GF-D8 (cell line): ENCODE measurements at regions not wholly inside any gene's neighbourhood (a gene's known extent, or its start where the extent isn't known, plus 50 kb on each side); places are given as distances from the start of the nearest gene placed in this dataset.

Experiments
- DNase-seq: peaks from one replicate; lab custom pipeline; 2025; lab: John Stamatoyannopoulos, UW

DNA sequence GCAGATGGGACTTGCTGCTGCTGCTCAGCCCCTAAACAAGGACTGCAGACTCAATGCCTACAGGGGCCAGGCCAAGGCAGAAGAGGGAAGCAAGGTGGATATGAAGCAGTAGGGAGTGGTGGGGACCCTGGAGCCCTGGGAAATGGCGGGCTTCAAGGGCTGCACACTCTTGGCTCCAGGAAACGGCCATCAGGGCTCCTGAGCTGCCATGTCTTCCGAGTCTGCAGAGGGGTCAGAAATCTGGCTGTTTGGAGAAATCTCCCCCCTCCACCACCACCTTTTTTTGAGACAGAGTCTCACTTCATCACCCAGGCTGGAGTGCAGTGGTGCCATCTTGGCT lies 169.1 kb downstream of the KATNIP start:
- DNase-seq = no peak

GRCh38 chr16:27720731-27721530 lies 171.0 kb downstream of the KATNIP start:
- no peak for DNase-seq

DNA sequence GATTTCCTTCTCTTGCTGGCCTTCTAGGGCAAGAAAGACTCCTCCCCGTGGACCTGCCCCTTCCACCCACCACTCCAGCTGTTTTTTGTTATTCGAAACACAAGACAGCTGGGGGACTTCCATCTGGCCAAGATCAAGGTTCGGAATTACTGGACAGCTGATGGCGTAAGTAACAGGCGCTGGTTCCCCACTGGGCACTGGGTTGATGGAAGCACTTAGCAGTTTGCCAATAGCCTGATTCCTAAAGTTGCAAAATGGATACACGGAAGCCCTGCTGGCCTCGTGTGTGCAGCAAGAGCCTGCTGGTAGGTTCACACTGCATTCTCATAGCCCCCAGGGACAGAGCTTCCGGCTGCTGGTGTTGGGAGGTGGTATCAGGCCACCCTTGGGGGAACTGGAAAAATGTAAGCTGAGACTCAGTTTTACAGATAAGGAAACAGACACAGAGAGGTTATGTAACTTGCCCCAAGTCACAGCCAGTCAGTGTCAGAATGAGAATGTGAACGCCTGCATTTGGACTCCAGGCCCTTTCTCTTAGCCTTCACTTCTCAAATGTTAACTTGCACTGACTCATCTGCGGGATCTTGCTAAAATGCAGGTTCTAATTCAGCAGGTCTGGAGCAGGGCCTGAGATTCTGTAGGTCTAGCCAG lies 171.7 kb downstream of the KATNIP start:
- peak; percentile 76 for DNase-seq

GRCh38 chr16:27722207-27722606 lies 172.3 kb downstream of the KATNIP start:
- DNase-seq = no peak

- no peak for DNase-seq
Observed at GRCh38 chr16:27722892-27723450, 173.0 kb downstream of the KATNIP start.

DNA sequence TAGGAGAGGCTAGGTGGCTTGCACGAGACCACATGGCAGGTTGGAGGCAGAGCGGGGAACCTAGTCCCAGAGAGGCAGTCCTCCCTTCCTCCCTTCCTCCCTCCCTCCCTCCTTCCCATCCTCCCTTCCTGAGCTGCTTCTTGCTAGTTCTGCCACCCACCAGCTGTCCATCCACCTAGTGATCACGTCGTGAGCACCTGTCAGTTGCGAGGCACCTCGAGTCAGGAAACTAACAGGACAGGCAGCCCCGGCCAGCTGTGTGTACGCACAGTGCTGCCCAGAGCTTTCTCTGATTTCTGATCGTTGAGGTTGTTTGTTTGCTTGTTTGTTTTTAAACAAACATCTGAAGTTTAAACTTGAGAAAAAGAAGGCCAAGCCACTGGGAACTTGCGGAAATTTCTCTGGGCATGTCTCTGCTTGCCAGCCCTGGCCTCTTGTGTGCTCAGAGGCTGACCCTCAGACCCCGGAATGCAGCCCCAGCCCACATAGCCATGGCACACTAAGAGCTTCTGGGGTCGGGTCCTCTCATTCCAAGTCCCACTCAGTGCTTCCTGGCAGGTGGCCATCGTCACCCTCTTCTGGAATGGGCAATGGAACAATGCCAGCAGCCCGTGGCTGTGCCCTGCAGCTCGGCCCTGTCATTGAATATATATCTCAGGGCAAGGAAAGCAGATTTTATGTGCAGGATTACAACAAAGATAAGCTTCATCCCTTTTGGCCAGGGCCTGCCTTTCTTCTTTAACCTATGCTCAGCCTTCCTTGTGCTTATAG lies 174.0 kb downstream of the KATNIP start:
- no peak for DNase-seq

- DNase-seq = peak; percentile 4
Observed at GRCh38 chr16:27724482-27725235, 174.7 kb downstream of the KATNIP start.

DNA sequence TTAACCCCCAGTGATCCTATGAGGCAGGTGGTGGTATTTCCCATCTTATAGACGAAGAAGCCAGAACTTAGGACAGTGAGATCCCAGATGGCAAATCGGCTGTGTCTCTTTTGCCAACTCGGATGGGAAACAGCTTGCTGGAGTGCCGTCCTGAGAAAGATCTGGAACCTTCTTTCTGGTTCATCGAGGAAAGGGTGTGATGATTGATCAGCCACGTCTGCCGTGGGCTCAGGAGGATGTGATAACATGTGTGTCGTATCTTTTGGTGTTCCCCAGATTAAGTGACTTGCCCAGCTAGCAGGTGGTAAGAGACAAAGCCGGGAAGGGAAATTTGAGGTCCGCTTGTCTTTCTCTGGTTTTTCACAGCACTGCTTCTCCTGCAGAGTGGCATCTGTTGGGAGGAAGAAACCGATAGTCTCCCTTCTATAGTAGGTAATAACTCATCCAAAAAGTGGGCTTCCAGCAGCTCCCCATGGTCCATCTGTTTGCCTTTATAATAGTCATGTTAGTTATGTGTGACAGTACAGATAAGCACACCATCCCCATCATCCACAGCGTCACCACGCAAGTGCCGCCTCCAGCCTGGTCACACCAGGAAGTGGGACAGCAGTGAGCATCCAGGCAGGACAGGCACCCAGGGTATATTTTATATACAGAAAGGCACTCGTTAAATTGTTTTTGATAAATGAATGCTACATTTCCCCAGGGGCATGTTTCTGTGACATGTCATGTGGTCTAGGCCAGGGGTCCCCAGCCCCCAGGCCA lies 175.5 kb downstream of the KATNIP start:
- no peak for DNase-seq

DNA sequence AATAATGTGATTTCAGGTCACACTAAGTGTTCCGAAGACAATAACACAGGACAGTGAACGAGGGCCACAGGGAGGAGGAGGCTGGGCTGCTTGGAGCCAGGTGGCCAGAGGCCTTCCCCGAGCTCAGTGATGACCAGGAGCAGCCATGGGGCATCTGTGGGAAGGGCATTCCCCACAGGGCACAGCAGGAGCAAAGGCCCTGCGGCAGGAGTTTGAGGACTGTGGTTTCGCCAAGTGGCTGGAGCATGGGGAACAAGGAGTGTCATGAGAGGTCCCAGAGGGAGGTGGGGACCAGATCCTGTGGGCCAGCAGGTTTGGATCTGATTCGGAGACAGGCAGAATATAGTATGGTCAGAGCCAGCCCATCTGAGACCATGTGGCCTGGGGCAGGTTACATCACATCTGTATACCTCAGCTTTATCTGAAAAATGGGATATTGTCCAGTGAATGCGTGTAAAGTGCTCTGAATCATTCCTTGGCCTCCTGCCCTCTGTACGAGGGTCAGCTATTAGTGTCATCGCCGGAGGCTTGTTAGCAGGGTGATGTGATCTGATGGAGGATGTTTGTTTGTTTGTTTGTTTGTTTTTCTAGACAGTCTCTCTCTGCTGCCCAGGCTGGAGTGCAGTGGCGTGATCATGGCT lies 176.8 kb downstream of the KATNIP start:
- DNase-seq = no peak

GRCh38 chr16:27727941-27728340 lies 178.0 kb downstream of the KATNIP start:
- no peak for DNase-seq

DNA sequence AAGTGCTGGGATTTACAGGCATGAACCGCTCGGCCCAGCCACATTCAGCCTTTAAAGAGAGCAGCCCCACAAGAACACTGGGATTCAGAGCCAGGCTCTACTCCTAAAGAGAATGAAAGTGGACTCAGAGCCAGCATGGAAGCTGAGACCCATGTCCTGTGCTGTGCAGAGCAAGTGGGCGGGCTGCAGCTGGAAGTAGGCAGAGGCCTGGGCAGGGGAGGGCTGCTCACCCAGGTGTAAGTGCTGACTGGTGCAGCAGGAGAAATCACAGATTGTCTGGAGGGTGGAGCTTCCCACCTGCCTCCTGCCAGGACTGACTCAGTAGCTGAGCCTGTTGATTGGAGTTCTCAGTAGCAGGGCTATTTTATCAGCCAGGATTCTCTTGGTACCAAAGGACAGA lies 178.7 kb downstream of the KATNIP start:
- no peak for DNase-seq

DNA sequence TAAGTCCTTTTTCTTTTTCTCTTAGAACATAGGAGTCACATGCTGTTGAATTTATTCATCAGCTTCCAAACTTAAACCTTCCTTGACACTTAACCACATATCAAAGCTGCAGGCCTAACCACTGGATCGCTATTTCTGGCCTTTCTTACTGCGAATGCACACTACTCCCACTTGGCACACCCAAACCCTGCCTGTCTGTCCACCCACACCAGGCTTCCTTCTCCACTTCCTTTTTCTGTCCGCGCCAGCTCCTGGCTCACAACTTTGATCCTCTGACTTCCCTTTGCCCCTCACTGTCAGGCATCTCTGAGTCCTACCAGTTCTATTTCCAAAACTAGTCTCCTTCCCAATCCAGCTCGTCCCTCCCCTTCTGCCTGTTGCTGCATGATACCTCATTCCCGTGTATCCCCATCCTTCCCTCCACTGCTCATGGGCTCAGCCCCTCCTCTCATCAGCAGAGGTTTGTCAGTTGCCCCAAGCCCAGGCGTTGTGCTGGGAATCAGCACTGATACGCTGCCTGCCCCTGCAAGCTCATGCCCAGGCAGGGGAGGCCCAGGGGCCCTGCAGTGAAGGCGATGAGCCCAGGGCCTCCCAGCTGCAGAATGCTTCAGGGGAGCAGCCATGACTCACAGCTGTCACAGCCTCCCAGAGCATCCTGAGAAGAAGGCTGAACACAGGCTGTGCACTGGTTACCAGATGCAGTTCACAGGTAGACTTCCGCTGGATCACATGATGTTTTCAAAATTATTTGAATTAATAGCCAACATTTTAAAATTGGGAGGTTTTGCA lies 179.8 kb downstream of the KATNIP start:
- DNase-seq = peak; percentile 51

DNA sequence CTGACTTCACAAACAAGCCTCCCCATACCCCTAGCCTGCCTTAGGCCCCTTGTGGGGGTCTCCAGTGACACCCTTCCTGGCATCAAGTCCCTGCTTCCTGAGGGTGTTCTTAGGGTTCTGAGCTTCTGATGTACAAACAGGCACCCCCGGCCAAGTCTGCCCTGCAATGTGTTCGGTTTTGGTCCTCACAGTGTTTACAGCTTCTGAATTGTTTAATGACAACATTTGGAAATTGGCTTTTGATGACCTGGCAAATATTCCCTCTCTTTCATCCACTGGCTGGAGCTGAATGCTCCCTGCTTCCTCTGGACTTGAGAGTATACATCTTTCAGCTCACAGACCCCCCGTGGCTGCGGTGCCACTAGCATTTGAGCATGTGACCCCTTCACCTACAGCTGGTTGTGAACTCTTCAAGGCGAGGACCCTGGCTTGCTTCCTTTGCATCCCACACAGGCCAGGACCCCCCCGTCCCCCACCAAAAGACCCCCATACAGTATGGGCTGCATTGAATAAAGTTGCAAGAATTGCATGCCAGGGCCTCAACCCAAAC lies 180.8 kb downstream of the KATNIP start:
- DNase-seq = no peak

DNA sequence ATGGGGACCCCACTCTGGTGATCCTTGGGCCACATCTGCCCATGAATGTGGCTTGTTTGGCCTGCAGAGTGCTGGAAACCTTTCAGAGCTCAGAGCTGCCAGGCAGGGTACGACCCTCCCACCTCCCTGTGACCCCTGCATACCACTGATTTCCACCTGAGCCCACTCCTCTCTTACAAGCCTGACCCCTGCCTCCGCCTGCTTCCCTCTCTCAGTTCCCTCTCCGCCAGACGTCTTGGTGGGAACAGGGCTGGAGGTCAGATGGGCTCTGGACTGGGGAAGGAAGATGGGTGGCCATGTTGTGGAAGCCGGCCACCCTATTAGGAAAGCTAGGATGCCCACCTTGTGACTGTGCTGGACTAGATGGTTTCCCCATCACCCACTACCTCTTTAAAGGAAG lies 185.1 kb downstream of the KATNIP start:
- no peak for DNase-seq

DNA sequence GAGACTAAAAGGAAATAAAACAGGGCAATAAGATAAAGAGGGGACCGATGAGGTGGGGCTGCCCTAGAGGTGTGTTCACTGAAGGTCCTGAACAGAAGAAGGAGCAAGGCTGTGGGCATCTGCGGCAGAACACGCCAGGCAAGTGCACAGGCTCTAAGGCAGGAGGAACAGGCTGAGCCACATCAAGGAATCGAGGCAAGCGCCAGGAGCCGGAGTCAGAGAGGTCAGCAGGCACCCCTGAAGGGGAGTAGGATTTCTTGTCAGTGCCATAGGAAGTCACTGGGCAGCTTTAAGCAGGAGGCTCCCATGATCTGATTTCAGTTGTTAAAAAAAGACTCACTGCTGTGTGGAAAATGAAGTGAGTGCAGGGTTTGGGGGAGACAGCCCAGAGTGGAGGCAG lies 186.5 kb downstream of the KATNIP start:
- no peak for DNase-seq

DNA sequence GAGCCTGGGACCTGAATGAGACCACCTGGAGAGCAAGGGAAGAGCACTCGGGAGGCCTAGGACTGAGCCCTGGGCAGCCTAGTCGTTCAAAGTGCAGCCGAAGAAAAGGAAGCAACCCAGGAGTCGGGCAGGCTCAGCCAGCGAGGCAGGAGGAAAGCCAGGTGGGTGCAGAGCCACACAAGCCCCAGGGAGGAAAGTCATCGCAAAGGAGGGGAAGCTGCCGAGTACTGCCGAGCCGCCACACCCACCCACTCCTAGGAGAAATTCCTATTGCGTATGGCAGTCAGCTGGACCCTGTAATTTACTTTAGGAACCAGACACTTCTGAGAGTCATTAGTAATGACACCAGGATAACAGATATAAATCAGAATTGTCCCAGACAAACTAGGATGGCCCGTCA lies 187.6 kb downstream of the KATNIP start:
- no peak for DNase-seq
